ENCODE measurements at regions not wholly inside any gene's neighbourhood (a gene's known extent, or its start where the extent isn't known, plus 50 kb on each side); places are given as distances from the start of the nearest gene placed in this dataset.

DNA sequence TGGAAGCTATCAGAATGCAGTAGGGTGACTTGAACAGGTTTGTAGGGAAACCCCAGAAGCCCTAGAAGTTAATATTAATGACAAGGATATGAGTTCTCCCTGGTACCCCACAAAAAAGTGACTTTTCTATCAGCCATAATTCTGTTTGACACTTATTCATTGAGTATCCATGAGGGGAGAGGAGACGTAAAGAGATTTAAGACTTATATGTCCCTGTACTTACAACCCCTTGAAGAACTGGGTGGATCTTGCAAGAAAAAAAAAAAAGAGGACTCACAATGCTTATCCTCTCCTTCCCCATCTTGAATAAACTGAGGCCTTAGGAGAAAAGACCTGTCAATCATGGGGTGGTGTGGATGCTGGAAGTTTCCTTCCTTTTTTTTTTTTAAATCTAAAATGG, 203.5 kb downstream of the CBLN1 start:
- Mint-ChIP-seq H3K36me3 (ENCODE audit: low read depth) (no peaks in the 10 kb centered on the region), H3K9me3 (peaks cover 17% of the 10 kb centered on the region), H3K27me3 (ENCODE audit: low read depth, poor library complexity) (peaks cover 6% of the 10 kb centered on the region), H3K4me1 (no peaks in the 10 kb centered on the region), H3K27ac (no peak overlapping the region), H3K4me3 (no peak overlapping the region)
- DNase-seq = no peak
- TF ChIP-seq, protein P1, sequence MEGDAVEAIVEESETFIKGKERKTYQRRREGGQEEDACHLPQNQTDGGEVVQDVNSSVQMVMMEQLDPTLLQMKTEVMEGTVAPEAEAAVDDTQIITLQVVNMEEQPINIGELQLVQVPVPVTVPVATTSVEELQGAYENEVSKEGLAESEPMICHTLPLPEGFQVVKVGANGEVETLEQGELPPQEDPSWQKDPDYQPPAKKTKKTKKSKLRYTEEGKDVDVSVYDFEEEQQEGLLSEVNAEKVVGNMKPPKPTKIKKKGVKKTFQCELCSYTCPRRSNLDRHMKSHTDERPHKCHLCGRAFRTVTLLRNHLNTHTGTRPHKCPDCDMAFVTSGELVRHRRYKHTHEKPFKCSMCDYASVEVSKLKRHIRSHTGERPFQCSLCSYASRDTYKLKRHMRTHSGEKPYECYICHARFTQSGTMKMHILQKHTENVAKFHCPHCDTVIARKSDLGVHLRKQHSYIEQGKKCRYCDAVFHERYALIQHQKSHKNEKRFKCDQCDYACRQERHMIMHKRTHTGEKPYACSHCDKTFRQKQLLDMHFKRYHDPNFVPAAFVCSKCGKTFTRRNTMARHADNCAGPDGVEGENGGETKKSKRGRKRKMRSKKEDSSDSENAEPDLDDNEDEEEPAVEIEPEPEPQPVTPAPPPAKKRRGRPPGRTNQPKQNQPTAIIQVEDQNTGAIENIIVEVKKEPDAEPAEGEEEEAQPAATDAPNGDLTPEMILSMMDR (IDR thresholded peaks at IDR 0.05) = no peak

- peaks cover 17% of the 10 kb centered on the region for H3K9me3 Mint-ChIP-seq
- TF ChIP-seq, protein P1 (IDR thresholded peaks at IDR 0.05) = no peak
- H3K27me3 Mint-ChIP-seq (ENCODE audit: low read depth, poor library complexity) = peaks cover 6% of the 10 kb centered on the region
- H3K36me3 Mint-ChIP-seq (ENCODE audit: low read depth) = no peaks in the 10 kb centered on the region
- no peak for DNase-seq
- no peak overlapping the region for H3K4me3 Mint-ChIP-seq
- no peaks in the 10 kb centered on the region for H3K4me1 Mint-ChIP-seq
- H3K27ac Mint-ChIP-seq = no peak overlapping the region
Observed at GRCh38 chr16:49075709-49076108, 205.9 kb downstream of the CBLN1 start.

GRCh38 chr16:49068224-49068623, 213.4 kb downstream of the CBLN1 start:
- TF ChIP-seq, protein P1 (IDR thresholded peaks at IDR 0.05) = no peak
- no peak overlapping the region for H3K27ac Mint-ChIP-seq
- H3K4me1 Mint-ChIP-seq = no peaks in the 10 kb centered on the region
- H3K9me3 Mint-ChIP-seq = peaks cover 8% of the 10 kb centered on the region
- no peak overlapping the region for H3K4me3 Mint-ChIP-seq
- DNase-seq = no peak
- H3K36me3 Mint-ChIP-seq (ENCODE audit: low read depth) = no peaks in the 10 kb centered on the region
- peaks cover 6% of the 10 kb centered on the region for H3K27me3 Mint-ChIP-seq (ENCODE audit: low read depth, poor library complexity)

DNA sequence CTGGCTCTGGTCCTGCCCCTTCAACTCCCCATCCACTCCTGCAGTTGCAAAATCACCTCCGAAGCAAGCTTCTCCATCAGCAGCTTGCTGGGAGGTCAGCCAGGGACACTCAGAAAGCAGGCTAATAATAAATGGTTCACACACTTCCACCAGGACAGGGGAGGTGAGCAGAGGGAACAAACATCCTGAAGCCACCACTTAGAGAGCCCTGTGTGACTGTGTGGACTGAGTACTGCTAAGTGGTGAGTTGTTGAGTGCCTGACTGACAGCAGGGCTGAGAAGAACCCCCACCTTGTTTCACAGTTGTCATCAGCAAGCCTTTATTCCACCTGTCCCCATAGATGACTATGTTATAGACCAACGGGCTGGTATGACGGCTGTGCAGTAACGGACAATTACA, 213.9 kb downstream of the CBLN1 start:
- H3K27ac Mint-ChIP-seq = no peak overlapping the region
- TF ChIP-seq, protein P1 (IDR thresholded peaks at IDR 0.05) = no peak
- H3K4me1 Mint-ChIP-seq = no peaks in the 10 kb centered on the region
- no peak overlapping the region for H3K4me3 Mint-ChIP-seq
- H3K27me3 Mint-ChIP-seq (ENCODE audit: low read depth, poor library complexity) = peaks cover 10% of the 10 kb centered on the region
- DNase-seq = no peak
- H3K36me3 Mint-ChIP-seq (ENCODE audit: low read depth) = no peaks in the 10 kb centered on the region
- H3K9me3 Mint-ChIP-seq = peaks cover 8% of the 10 kb centered on the region

DNA sequence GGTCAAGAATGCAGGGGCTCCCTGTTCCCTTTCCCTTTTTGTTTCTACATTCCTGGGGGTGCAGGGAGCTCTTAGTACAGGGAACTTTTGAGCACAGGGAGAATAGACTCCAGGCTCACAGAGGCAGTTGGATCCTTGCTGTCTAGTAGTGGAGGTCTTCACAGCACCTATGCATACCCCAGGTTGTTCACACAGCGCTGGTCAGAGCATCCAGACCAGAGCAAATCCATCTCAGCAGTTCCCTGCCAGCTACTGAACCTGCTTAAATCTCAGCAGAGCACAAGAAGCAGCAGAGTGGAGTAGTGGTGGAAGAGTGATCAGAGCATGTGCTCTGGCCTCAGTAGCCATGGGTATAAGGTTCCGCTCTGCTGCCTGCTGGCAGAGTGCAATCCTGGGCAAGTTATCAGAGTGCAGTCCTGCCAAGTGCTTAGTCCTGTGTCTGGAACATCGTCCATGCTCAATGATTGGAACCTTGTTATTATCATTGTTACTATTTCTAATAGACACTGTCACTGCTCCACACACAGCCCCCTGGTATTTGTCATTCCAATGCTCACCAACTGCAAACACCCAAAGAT, 220.4 kb downstream of the CBLN1 start:
- DNase-seq = no peak
- Mint-ChIP-seq H3K27me3 (ENCODE audit: low read depth, poor library complexity) (peaks cover 19% of the 10 kb centered on the region), H3K36me3 (ENCODE audit: low read depth) (no peaks in the 10 kb centered on the region), H3K4me1 (peaks cover 6% of the 10 kb centered on the region), H3K27ac (no peak overlapping the region), H3K4me3 (no peak overlapping the region), H3K9me3 (no peaks in the 10 kb centered on the region)
- TF ChIP-seq, protein P1 (IDR thresholded peaks at IDR 0.05) = no peak

- no peak overlapping the region for H3K27ac Mint-ChIP-seq
- H3K4me3 Mint-ChIP-seq = no peak overlapping the region
- TF ChIP-seq, protein P1 (IDR thresholded peaks at IDR 0.05) = no peak
- H3K4me1 Mint-ChIP-seq = peaks cover 6% of the 10 kb centered on the region
- no peaks in the 10 kb centered on the region for H3K9me3 Mint-ChIP-seq
- H3K36me3 Mint-ChIP-seq (ENCODE audit: low read depth) = no peaks in the 10 kb centered on the region
- no peak for DNase-seq
- peaks cover 19% of the 10 kb centered on the region for H3K27me3 Mint-ChIP-seq (ENCODE audit: low read depth, poor library complexity)
Observed at GRCh38 chr16:49060728-49061127, 220.9 kb downstream of the CBLN1 start.

Measured in nephron progenitor cell (in vitro differentiated cells).